K562 (cell line): ENCODE measurements at regions not wholly inside any gene's neighbourhood (a gene's known extent, or its start where the extent isn't known, plus 50 kb on each side); places are given as distances from the start of the nearest gene placed in this dataset.

ENCODE experiments used
- ATAC-seq: fragments of 200-7000 bp; cut with Tn5 transposase; 3 replicates; pipeline ENCODE4 v1.9.1; 2020; ENCODE audit warnings: moderate library complexity
- BruUV-seq: library from RNA; stranded (reverse); fragments of 400-500 nt; replicated peaks from 2 replicates; lab custom pipeline; 2021; lab: Mats Ljungman, UMichigan
- CTCF ChIA-PET: fragments of 300-600 bp; formaldehyde crosslinking; extraction: SDS; loops from one replicate; lab custom pipeline; 2021; ENCODE audit warnings: low intra/inter-chr PET ratio; lab: Yijun Ruan, JAX
- POLR2A ChIA-PET: fragments of 300-600, 350-650 bp; sonication (Branson Sonifier 250); formaldehyde crosslinking; extraction: SDS; loops from one replicate; lab custom pipeline; 2021; ENCODE audit warnings: antibody characterized with exemption, inconsistent platforms; lab: Yijun Ruan, JAX
- DNase-seq, 4 experiments: peaks; one replicate each; pipeline versions ENCODE4 v3.0.0 to v3.0.0-alpha.2; 2011 to 2018; ENCODE audit warnings: low spot score in 3 of 4, mixed read lengths in 3 of 4; ENCODE audit errors: extremely low read depth in 1 of 4
- FAIRE-seq: peaks from 2 replicates; lab custom pipeline; 2011; peaks lifted over from hg19 to GRCh38; lab: Jason Lieb, UNC
- H2AFZ ChIP-seq: 2 replicates; pipeline ENCODE4 v1.6.0; 2011; ENCODE audit warnings: low read depth, low read length, control low read depth, inconsistent platforms
- H3K27ac ChIP-seq: fragments of 200-600 bp; 3 replicates; pipeline ENCODE4 v1.8.0; 2011; ENCODE audit warnings: low read depth, mild to moderate bottlenecking, control low read depth, inconsistent platforms, low read length, moderate library complexity, mixed read lengths; ENCODE audit errors: extremely low read depth
- H3K27me3 ChIP-seq, 2 experiments: fragments of 300-600 bp in 1 of 2; 2 replicates in 1 of 2; 3 replicates in 1 of 2; pipeline versions ENCODE4 v1.6.0 to v1.8.0; 2011; ENCODE audit warnings: inconsistent platforms in 2 of 2, low read length in 2 of 2, mild to moderate bottlenecking in 1 of 2, mixed read lengths in 1 of 2, moderate library complexity in 1 of 2; ENCODE audit not compliant: control insufficient read depth in 2 of 2, insufficient read depth in 2 of 2
- H3K36me3 ChIP-seq: fragments of 300-600 bp; 3 replicates; pipeline ENCODE4 v1.8.0; 2011; ENCODE audit warnings: mild to moderate bottlenecking, low read length, inconsistent platforms; ENCODE audit not compliant: control insufficient read depth, insufficient read depth
- H3K4me1 ChIP-seq, 2 experiments: fragments of 200-600 bp in 1 of 2; replicated peaks in 1 of 2; 2 replicates in 1 of 2; 3 replicates in 1 of 2; pipeline versions ENCODE4 v1.5.1 to v1.8.0; 2011; ENCODE audit warnings: inconsistent platforms in 2 of 2, low read length in 2 of 2, mild to moderate bottlenecking in 1 of 2, mixed read lengths in 1 of 2, moderate library complexity in 1 of 2; ENCODE audit not compliant: control insufficient read depth in 2 of 2, insufficient read depth in 2 of 2
- H3K4me2 ChIP-seq: 2 replicates; pipeline ENCODE4 v1.6.1; 2011; ENCODE audit warnings: low read length, control low read depth, inconsistent platforms, mixed read lengths; ENCODE audit not compliant: insufficient read depth
- H3K4me3 ChIP-seq: fragments of 200-600 bp; sonication (generic), shearing (Covaris generic); 2 replicates; pipeline ENCODE4 v1.5.1; 2016; ENCODE audit warnings: control low read depth, inconsistent platforms
- H3K79me2 ChIP-seq: fragments of 200-600 bp; 3 replicates; pipeline ENCODE4 v1.8.0; 2011; ENCODE audit warnings: low read length, inconsistent platforms; ENCODE audit not compliant: control insufficient read depth, insufficient read depth
- H3K9ac ChIP-seq, 2 experiments: 2 replicates each; pipeline versions ENCODE4 v1.6.0 to v1.6.1; 2011; ENCODE audit warnings: low read depth in 2 of 2, low read length in 2 of 2, control low read depth in 1 of 2, inconsistent platforms in 1 of 2, mild to moderate bottlenecking in 1 of 2, mixed read lengths in 1 of 2; ENCODE audit not compliant: insufficient read depth in 1 of 2
- H3K9me1 ChIP-seq: one replicate; pipeline ENCODE4 v1.6.0; 2011; ENCODE audit warnings: inconsistent platforms, mild to moderate bottlenecking, low read length, moderate library complexity; ENCODE audit not compliant: control insufficient read depth, insufficient read depth
- H3K9me3 ChIP-seq: replicated peaks from 2 replicates; pipeline ENCODE4 v1.5.1; 2011; ENCODE audit warnings: low read depth, low read length, inconsistent platforms; ENCODE audit not compliant: control insufficient read depth, insufficient read depth
- H4K20me1 ChIP-seq: replicated peaks from 2 replicates; pipeline ENCODE4 v1.6.1; 2011; ENCODE audit warnings: low read length, inconsistent platforms, mixed read lengths; ENCODE audit not compliant: control insufficient read depth, insufficient read depth
- ATF1 ChIP-seq, 2 experiments: fragments of 450-650 bp in 1 of 2; IDR thresholded peaks; 2 replicates each; pipeline ENCODE4 v1.6.1; 2016; ENCODE audit warnings: missing compliant biosample characterization in 1 of 2, missing genetic modification characterization in 1 of 2
- JUNB ChIP-seq: fragments of 450-650 bp; formaldehyde crosslinking; conservative IDR thresholded peaks from 2 replicates; pipeline ENCODE4 v1.4.0; 2020; ENCODE audit warnings: mild to moderate bottlenecking
- NCOA4 ChIP-seq: fragments of 450-650 bp; IDR thresholded peaks from 2 replicates; pipeline ENCODE4 v1.6.1; 2018; ENCODE audit warnings: mild to moderate bottlenecking; ENCODE audit not compliant: partially characterized antibody
- RBM14 ChIP-seq: fragments of 200-400 bp; formaldehyde crosslinking; IDR thresholded peaks from 2 replicates; pipeline ENCODE4 v1.6.1; 2018; ENCODE audit warnings: low read depth, mild to moderate bottlenecking, low read length, moderate library complexity, borderline replicate concordance; ENCODE audit not compliant: insufficient read depth
- SMC3 ChIP-seq: conservative IDR thresholded peaks from 2 replicates; pipeline ENCODE4 v1.6.1; 2011; ENCODE audit warnings: low read depth, low read length, improper control_type of control experiment; ENCODE audit not compliant: insufficient read depth
- WGBS: fragments of 100-300 bp; shearing (Covaris generic); methylation state at CpG from one replicate; pipeline ENCODE4 v1.1.6; 2016; ENCODE audit warnings: low coverage, mixed read lengths; ENCODE audit not compliant: insufficient coverage; ENCODE audit errors: missing lambda C conversion rate; 5-methylcytosine and 5-hydroxymethylcytosine counted together
- in situ Hi-C: fragments of 300-500 bp; cut with MboI; formaldehyde crosslinking; loops from 4 replicates; pipeline ENCODE4 v1.15.0; 2018; ENCODE audit warnings: inconsistent platforms, mixed read lengths
- intact Hi-C: fragments of 100-400 bp; cut with micrococcal nuclease; formaldehyde crosslinking; loops from 2 replicates; pipeline ENCODE4 v1.14.2; 2022
- TF ChIP-seq, protein P1 (sequence below): fragments of 250-450 bp; sonication (Bioruptor Pico); IDR thresholded peaks from 2 replicates; pipeline ENCODE4 v1.4.0; 2020

DNA sequence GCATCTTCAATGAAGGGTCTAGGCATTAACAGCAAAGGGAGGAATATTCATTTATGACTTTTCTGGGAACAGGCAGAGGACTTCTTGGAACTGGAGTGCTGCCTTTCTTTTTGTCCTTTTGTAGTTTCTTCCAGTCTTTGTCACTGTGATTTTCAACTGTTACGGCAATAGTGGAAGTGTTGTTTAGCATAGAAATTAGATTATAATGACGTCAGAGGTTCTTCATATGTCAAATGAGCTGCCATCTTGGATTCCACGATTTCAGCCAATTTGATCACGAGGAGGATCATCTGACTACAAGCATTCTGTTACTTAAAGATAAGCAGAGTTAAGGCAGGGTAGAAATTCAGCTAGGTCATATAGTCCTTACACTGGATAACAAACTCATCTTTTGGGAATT, 239.0 kb downstream of the NEBL start:
- no peaks in the 10 kb centered on the region for H3K36me3 ChIP-seq
- ChIA-PET CTCF (no interaction called here), POLR2A (no interaction called here)
- no peak for ATAC-seq
- no peaks in the 10 kb centered on the region for H3K4me1 ChIP-seq
- no peak for DNase-seq
- intact Hi-C loops: no loop called here
- 7% methylated on average over 4 of the region's 4 CpGs for WGBS
- no peak for FAIRE-seq
- TF ChIP-seq, protein P1, sequence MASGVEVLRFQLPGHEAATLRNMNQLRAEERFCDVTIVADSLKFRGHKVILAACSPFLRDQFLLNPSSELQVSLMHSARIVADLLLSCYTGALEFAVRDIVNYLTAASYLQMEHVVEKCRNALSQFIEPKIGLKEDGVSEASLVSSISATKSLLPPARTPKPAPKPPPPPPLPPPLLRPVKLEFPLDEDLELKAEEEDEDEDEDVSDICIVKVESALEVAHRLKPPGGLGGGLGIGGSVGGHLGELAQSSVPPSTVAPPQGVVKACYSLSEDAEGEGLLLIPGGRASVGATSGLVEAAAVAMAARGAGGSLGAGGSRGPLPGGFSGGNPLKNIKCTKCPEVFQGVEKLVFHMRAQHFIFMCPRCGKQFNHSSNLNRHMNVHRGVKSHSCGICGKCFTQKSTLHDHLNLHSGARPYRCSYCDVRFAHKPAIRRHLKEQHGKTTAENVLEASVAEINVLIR (CRISPR knock-in tag): 0 out of 2 replicates have a peak, but pooled peaks have one; percentile 18
- TF ChIP-seq SMC3 (no peak), ATF1 (CRISPR knock-in tag; IDR thresholded peaks at IDR 0.05) (no peak), ATF1 (tag; IDR thresholded peaks at IDR 0.05) (0 out of 2 replicates have a peak, but pooled peaks have one; percentile 13), NCOA4 (no peak), RBM14 (no peak), JUNB (CRISPR knock-in tag) (0 out of 2 replicates have a peak, but pooled peaks have one; percentile 21)
- TF ChIP-seq, all 486 proteins: peak for 3
- Histone ChIP-seq H3K4me2 (no peak overlapping the region), H3K9me3 (no peaks in the 10 kb centered on the region), H2AFZ (no peak overlapping the region), H4K20me1 (no peaks in the 10 kb centered on the region), H3K27ac (no peak overlapping the region), H3K79me2 (no peaks in the 10 kb centered on the region), H3K9ac (no peak overlapping the region), H3K27me3 (no peaks in the 10 kb centered on the region), H3K9me1 (no peaks in the 10 kb centered on the region), H3K4me3 (no peak overlapping the region)
- in situ Hi-C loops: no loop called here
- no TSS peak for BruUV-seq
